Liver (tissue), 8 donors: ENCODE measurements at regions not wholly inside any gene's neighbourhood (a gene's known extent, or its start where the extent isn't known, plus 50 kb on each side); places are given as distances from the start of the nearest gene placed in this dataset.

Experiments used
- DNase-seq: peaks from one replicate; pipeline ENCODE4 v3.0.0-alpha.2; 2017; ENCODE audit warnings: low spot score
- H3K27ac ChIP-seq, 2 donors: one replicate each; pipeline ENCODE4 v1.7.0; 2013; ENCODE audit warnings: inconsistent platforms in 2 of 2, low read length in 2 of 2, control low read depth in 1 of 2, low read depth in 1 of 2, mild to moderate bottlenecking in 1 of 2
- H3K27me3 ChIP-seq, 4 donors: one replicate each; pipeline versions ENCODE4 v1.6.1 to v1.7.0; 2013; ENCODE audit warnings: low read length in 3 of 4, inconsistent platforms in 1 of 4, mild to moderate bottlenecking in 1 of 4, moderate library complexity in 1 of 4; ENCODE audit not compliant: control insufficient read depth in 4 of 4, insufficient read depth in 4 of 4
- H3K36me3 ChIP-seq, 4 donors: one replicate each; pipeline versions ENCODE4 v1.6.1 to v1.7.0; 2013; ENCODE audit warnings: low read length in 3 of 4, mild to moderate bottlenecking in 3 of 4, low read depth in 1 of 4, moderate library complexity in 1 of 4; ENCODE audit not compliant: control insufficient read depth in 4 of 4, insufficient read depth in 3 of 4
- H3K4me1 ChIP-seq, 4 donors: one replicate each; pipeline versions ENCODE4 v1.6.1 to v1.7.0; 2013; ENCODE audit warnings: low read length in 3 of 4, mild to moderate bottlenecking in 3 of 4, moderate library complexity in 1 of 4; ENCODE audit not compliant: control insufficient read depth in 4 of 4, insufficient read depth in 4 of 4
- H3K4me3 ChIP-seq, 3 donors: one replicate each; pipeline versions ENCODE4 v1.6.1 to v1.7.0; 2013; ENCODE audit warnings: low read length in 3 of 3, control low read depth in 1 of 3, low read depth in 1 of 3, mild to moderate bottlenecking in 1 of 3
- H3K9ac ChIP-seq, 2 donors: one replicate each; pipeline ENCODE4 v1.7.0; 2013; ENCODE audit warnings: low read length in 2 of 2, mild to moderate bottlenecking in 2 of 2, moderate library complexity in 2 of 2, control low read depth in 1 of 2, low read depth in 1 of 2
- H3K9me3 ChIP-seq, 4 donors: one replicate each; pipeline versions ENCODE4 v1.6.1 to v1.7.0; 2013; ENCODE audit warnings: low read length in 3 of 4; ENCODE audit not compliant: control insufficient read depth in 4 of 4
- EGR1 ChIP-seq, 2 donors: IDR thresholded peaks; 2 replicates each; pipeline ENCODE4 v1.6.1; 2016 to 2018; ENCODE audit warnings: antibody characterized with exemption in 2 of 2, low read depth in 2 of 2
- FOXA1 ChIP-seq: IDR thresholded peaks from 2 replicates; pipeline ENCODE4 v1.6.1; 2016; ENCODE audit warnings: antibody characterized with exemption
- FOXA2 ChIP-seq: IDR thresholded peaks from 2 replicates; pipeline ENCODE4 v1.6.1; 2016; ENCODE audit warnings: antibody characterized with exemption
- GABPA ChIP-seq, 2 donors: IDR thresholded peaks in 1 of 2; conservative IDR thresholded peaks in 1 of 2; 2 replicates each; pipeline ENCODE4 v1.6.1; 2016; ENCODE audit warnings: antibody characterized with exemption in 2 of 2, mild to moderate bottlenecking in 1 of 2, moderate library complexity in 1 of 2
- HNF4A ChIP-seq, 2 donors: conservative IDR thresholded peaks; 2 replicates each; pipeline ENCODE4 v1.6.1; 2016; ENCODE audit warnings: antibody characterized with exemption in 2 of 2, mild to moderate bottlenecking in 2 of 2
- HNF4G ChIP-seq: IDR thresholded peaks from 2 replicates; pipeline ENCODE4 v1.6.1; 2016; ENCODE audit warnings: antibody characterized with exemption
- JUND ChIP-seq, 2 donors: IDR thresholded peaks; 2 replicates each; pipeline ENCODE4 v1.6.1; 2016; ENCODE audit warnings: antibody characterized with exemption in 2 of 2
- NR2F2 ChIP-seq: IDR thresholded peaks from 2 replicates; pipeline ENCODE4 v1.6.1; 2016; ENCODE audit warnings: antibody characterized with exemption
- RAD21 ChIP-seq, 2 donors: IDR thresholded peaks; 2 replicates each; pipeline ENCODE4 v1.6.1; 2016; ENCODE audit warnings: antibody characterized with exemption in 2 of 2, mild to moderate bottlenecking in 2 of 2
- RXRA ChIP-seq, 2 donors: IDR thresholded peaks; 2 replicates each; pipeline ENCODE4 v1.6.1; 2017 to 2018; ENCODE audit warnings: antibody characterized with exemption in 2 of 2, mild to moderate bottlenecking in 1 of 2
- SP1 ChIP-seq: IDR thresholded peaks from 2 replicates; pipeline ENCODE4 v1.6.1; 2018; ENCODE audit warnings: antibody characterized with exemption, mild to moderate bottlenecking
- TAF1 ChIP-seq: conservative IDR thresholded peaks from 2 replicates; pipeline ENCODE4 v1.6.1; 2016; ENCODE audit warnings: antibody characterized with exemption, mild to moderate bottlenecking
- YY1 ChIP-seq: IDR thresholded peaks from 2 replicates; pipeline ENCODE4 v1.6.1; 2016; ENCODE audit warnings: antibody characterized with exemption, mild to moderate bottlenecking
- WGBS: extraction: QIAGEN DNeasy Blood & Tissue Kit; methylation state at CpG from one replicate; pipeline ENCODE4 v1.1.7; 2013; 5-methylcytosine and 5-hydroxymethylcytosine counted together
- TF ChIP-seq, protein P1 (sequence below): fragments of 150-350 bp; IDR thresholded peaks from 2 replicates; pipeline ENCODE4 v1.5.1; 2017; ENCODE audit warnings: improper control_type of control experiment, low read depth, low read length; ENCODE audit not compliant: missing input control
- TF ChIP-seq, protein P2 (sequence below): IDR thresholded peaks from 2 replicates; pipeline ENCODE4 v1.6.1; 2016; ENCODE audit warnings: antibody characterized with exemption
- TF ChIP-seq, protein P3 (sequence below): IDR thresholded peaks from 2 replicates; pipeline ENCODE4 v1.6.1; 2016; ENCODE audit warnings: antibody characterized with exemption
- TF ChIP-seq, protein P4 (sequence below): IDR thresholded peaks from 2 replicates; pipeline ENCODE4 v1.6.1; 2016; ENCODE audit warnings: antibody characterized with exemption
- TF ChIP-seq, protein P5 (sequence below): IDR thresholded peaks from 2 replicates; pipeline ENCODE4 v1.6.1; 2016; ENCODE audit warnings: antibody characterized with exemption, mild to moderate bottlenecking
- donor health status: healthy.
- donor health status: healthy.
- donor health status: healthy.
- donor health status: healthy.
- donor health status: healthy.

DNA sequence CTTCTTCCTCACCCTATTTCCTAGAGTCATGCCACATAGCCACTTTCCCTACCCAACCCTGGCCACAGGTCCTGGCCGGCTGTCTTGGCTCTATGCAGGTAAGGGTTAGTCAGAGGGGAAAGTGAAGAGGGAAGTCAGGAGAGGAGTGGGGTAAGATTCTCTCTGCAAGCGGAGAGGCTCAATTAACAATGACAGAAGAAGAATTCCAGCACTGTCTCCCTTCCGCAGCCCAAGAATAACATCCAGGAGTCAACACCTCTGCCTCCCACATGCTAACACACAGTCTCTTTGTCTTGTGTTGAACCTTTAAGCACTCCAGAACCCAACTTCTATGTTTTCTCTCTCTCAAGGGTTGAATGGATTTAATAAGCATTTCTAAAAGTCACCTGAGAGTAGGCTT is 235.1 kb upstream of the ANKRD55 start:
- H3K36me3 ChIP-seq: no peaks in the 10 kb centered on the region
- no peak overlapping the region for H3K4me3 ChIP-seq
- no peaks in the 10 kb centered on the region for H3K9me3 ChIP-seq
- no peak for DNase-seq
- H3K9ac ChIP-seq: no peak overlapping the region
- TF ChIP-seq FOXA1 (no peak), YY1 (no peak), SP1 (no peak), HNF4G (no peak), GABPA (IDR thresholded peaks at IDR 0.05 in 1 of 2, conservative IDR thresholded peaks at IDR 0.05 in 1 of 2) (no peak), TAF1 (no peak), EGR1 (IDR thresholded peaks at IDR 0.05; ENCODE audit: low read depth in 2 of 2) (no peak), RAD21 (IDR thresholded peaks at IDR 0.05) (no peak), NR2F2 (no peak), JUND (IDR thresholded peaks at IDR 0.05) (no peak), HNF4A (conservative IDR thresholded peaks at IDR 0.05) (no peak), RXRA (IDR thresholded peaks at IDR 0.05) (no peak), FOXA2 (no peak)
- TF ChIP-seq, protein P1, sequence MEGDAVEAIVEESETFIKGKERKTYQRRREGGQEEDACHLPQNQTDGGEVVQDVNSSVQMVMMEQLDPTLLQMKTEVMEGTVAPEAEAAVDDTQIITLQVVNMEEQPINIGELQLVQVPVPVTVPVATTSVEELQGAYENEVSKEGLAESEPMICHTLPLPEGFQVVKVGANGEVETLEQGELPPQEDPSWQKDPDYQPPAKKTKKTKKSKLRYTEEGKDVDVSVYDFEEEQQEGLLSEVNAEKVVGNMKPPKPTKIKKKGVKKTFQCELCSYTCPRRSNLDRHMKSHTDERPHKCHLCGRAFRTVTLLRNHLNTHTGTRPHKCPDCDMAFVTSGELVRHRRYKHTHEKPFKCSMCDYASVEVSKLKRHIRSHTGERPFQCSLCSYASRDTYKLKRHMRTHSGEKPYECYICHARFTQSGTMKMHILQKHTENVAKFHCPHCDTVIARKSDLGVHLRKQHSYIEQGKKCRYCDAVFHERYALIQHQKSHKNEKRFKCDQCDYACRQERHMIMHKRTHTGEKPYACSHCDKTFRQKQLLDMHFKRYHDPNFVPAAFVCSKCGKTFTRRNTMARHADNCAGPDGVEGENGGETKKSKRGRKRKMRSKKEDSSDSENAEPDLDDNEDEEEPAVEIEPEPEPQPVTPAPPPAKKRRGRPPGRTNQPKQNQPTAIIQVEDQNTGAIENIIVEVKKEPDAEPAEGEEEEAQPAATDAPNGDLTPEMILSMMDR: no peak
- TF ChIP-seq, protein P2, sequence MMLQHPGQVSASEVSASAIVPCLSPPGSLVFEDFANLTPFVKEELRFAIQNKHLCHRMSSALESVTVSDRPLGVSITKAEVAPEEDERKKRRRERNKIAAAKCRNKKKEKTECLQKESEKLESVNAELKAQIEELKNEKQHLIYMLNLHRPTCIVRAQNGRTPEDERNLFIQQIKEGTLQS: no peak
- TF ChIP-seq, protein P3, sequence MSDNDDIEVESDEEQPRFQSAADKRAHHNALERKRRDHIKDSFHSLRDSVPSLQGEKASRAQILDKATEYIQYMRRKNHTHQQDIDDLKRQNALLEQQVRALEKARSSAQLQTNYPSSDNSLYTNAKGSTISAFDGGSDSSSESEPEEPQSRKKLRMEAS: no peak
- TF ChIP-seq, protein P4, sequence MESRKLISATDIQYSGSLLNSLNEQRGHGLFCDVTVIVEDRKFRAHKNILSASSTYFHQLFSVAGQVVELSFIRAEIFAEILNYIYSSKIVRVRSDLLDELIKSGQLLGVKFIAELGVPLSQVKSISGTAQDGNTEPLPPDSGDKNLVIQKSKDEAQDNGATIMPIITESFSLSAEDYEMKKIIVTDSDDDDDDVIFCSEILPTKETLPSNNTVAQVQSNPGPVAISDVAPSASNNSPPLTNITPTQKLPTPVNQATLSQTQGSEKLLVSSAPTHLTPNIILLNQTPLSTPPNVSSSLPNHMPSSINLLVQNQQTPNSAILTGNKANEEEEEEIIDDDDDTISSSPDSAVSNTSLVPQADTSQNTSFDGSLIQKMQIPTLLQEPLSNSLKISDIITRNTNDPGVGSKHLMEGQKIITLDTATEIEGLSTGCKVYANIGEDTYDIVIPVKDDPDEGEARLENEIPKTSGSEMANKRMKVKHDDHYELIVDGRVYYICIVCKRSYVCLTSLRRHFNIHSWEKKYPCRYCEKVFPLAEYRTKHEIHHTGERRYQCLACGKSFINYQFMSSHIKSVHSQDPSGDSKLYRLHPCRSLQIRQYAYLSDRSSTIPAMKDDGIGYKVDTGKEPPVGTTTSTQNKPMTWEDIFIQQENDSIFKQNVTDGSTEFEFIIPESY: no peak
- TF ChIP-seq, protein P5, sequence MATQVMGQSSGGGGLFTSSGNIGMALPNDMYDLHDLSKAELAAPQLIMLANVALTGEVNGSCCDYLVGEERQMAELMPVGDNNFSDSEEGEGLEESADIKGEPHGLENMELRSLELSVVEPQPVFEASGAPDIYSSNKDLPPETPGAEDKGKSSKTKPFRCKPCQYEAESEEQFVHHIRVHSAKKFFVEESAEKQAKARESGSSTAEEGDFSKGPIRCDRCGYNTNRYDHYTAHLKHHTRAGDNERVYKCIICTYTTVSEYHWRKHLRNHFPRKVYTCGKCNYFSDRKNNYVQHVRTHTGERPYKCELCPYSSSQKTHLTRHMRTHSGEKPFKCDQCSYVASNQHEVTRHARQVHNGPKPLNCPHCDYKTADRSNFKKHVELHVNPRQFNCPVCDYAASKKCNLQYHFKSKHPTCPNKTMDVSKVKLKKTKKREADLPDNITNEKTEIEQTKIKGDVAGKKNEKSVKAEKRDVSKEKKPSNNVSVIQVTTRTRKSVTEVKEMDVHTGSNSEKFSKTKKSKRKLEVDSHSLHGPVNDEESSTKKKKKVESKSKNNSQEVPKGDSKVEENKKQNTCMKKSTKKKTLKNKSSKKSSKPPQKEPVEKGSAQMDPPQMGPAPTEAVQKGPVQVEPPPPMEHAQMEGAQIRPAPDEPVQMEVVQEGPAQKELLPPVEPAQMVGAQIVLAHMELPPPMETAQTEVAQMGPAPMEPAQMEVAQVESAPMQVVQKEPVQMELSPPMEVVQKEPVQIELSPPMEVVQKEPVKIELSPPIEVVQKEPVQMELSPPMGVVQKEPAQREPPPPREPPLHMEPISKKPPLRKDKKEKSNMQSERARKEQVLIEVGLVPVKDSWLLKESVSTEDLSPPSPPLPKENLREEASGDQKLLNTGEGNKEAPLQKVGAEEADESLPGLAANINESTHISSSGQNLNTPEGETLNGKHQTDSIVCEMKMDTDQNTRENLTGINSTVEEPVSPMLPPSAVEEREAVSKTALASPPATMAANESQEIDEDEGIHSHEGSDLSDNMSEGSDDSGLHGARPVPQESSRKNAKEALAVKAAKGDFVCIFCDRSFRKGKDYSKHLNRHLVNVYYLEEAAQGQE: no peak
- WGBS: 93% methylated on average over 3 of the region's 3 CpGs
- no peak overlapping the region for H3K27ac ChIP-seq
- no peaks in the 10 kb centered on the region for H3K4me1 ChIP-seq
- H3K27me3 ChIP-seq: no peaks in the 10 kb centered on the region
